Left forelimb (tissue), 1 donor: ENCODE measurements at regions not wholly inside any gene's neighbourhood (a gene's known extent, or its start where the extent isn't known, plus 50 kb on each side); places are given as distances from the start of the nearest gene placed in this dataset.
"Not testable (repeated sequence)": the region's sequence is repeated elsewhere in the genome, so short reads cannot be mapped to it uniquely, and the experiment has no call there.

Source experiments
- DNase-seq: peaks from one replicate; pipeline ENCODE4 v3.0.0-alpha.2; 2018; ENCODE audit warnings: low spot score

DNA sequence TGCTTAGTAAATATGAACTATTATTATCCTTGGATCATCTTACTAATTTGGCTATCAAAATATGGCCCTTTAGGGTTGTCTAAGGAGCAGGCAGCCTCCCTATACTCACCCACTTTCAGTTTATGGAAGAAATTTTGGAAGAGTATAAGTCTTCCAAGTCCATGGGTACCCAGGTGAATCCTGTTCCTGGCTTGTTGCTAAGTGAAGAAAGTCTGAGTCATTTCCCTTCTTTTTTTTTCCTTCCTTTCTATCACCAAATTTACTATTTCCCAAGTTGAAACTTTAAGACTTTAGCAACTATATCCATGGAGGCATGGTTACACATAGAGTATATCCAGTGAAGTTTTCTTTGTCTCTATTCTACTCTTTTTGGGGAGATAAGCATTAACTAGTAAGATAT, 184.0 kb upstream of the ACTBL2 start:
- DNase-seq: no peak

DNA sequence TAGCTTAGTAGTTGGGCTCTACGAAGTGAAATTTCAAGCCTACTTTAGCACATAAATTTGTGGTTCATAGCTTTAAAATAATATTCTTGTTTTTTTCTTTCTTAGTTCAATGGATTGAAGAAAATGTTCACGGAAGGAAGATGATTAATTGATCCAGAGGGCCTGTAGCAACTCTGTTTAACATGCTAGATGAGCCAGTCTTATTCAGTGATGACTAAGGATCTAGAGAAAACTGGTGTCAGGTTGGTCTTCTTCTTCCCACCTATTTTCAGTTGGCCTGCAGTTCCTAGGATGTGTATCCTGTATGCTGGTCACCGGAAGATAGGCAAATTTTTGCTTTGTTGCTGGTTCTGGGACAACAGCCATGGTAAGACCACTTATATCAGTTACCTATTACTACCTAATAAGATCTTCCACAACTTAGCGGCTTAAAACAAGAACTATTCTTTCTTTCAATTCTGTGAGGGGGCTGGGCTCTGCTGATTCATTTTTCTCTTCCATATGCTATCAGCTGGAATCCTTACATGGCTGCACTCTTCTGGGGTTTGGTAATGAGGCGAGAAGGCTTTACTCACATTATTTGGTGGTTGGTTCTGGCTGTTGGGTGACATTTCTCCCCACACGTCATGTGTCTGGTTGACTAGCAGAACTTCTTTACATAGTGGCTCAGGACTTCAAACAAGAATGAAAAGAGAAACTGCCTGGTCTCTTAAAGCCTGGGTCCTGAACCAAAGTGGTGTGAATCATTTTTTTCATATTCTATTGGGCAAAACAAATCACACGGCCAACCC, 182.7 kb upstream of the ACTBL2 start:
- no peak for DNase-seq

DNA sequence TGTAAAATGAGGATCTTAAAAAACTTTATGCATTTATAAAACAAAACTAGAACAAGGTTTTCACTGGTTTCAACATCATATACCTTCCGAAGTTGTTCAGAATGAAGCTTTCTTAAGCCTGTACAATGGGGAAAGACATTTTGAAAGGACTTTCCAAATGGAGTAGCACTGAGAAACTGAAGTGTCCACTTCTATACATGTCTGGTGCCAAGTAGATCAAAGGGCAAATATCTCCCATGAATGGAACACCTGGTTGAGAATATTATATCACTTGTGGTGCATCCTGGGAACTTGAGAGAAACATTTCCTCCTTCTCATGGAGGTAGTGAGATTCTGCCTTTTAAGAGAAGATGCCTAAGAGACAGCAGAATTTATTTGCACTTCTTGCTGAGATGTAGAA, 182.1 kb upstream of the ACTBL2 start:
- DNase-seq: no peak

DNA sequence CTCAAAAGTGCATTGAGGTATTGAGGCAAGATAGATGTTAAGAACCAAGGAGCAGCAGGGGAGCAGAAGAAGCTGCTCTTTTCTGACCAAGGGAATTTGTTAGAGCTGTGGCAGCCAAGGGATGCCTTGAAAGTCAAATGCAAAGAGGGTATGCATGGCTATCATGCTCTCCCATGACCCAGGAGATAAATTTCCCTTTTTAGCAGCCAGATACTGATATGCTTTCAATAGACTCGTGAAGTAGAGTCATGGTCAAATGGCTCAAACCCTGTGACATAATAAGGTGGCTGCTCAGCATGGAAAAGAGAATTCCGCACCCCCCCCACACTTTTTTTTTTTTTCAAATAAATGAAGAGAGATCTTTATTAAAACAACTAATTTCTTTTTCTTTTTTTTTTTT, 180.9 kb upstream of the ACTBL2 start:
- DNase-seq: no peak

DNA sequence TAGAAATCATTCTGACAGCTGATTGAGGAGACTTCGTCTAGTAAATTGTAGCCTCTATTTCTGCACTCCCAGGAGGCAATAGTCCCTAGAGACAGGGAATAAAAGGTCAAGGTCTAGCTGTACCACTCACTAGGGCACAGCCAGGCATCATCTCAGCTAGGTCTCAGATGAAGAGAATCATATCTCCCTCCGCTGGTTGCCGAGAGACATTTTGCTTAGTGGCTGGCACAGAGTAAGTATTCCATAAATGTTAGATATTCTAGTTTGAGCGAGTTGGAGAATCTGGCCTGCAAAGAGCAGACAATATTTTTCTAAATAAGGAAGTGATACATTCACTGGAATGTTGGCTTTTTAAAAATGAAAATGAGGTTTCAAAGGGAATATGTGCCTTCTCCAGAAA, 180.4 kb upstream of the ACTBL2 start:
- no peak for DNase-seq

DNA sequence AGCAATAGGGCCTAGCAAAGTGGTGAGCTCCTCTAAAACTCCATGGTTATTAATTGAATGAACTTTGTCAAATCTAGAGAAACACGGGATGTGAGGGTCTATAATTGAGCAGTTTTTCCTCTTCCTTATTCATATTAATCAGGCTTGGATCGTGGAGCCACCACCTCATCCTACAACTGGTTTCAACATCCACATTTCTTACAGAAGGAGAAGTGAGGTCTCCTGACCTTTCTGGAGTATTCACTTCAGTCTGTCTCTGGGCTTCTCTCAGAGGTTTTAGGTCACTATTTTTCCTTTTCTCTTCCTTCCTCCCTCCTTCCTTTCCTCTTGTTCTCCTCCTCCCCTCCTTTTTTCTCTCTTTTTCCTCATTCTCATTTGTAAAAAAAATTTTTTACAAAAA, 177.3 kb upstream of the ACTBL2 start:
- no peak for DNase-seq

DNA sequence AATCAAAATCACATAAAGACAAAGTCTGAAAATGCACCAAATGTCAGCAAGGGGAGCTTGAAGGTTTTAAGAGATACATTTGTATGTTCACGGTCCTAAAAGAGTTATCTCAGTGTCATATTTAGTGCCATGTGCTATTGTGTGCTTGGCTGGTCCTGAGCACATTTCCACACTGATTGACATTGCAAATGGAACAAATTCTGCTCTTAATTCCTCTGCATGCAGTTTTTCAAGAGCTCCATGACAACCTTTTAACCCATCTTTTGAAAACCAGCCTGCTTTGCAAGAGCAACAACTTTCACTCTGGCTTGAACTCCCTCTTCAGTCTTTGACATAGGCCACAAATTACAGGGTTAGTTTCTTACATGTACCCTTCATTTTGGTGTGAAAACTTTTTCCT, 175.4 kb upstream of the ACTBL2 start:
- no peak for DNase-seq

DNA sequence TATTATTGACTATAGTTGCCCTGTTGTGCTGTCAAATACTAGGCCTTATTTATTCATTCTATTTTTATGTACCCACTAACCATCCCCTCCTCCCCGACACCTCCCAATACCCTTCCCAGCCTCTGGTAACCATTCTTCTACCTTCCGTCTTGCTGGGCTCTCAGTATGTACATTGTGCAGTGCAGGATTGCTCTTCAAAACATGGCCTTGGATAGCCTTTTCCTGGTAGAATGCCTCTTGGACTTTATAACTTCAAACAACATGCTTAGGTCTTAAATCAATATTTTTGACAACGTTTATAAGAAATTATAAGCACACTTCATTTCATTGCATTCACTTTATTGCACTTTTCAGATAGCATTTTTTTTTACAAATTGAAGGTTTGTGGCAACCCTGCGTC, 172.6 kb upstream of the ACTBL2 start:
- DNase-seq: no peak

DNA sequence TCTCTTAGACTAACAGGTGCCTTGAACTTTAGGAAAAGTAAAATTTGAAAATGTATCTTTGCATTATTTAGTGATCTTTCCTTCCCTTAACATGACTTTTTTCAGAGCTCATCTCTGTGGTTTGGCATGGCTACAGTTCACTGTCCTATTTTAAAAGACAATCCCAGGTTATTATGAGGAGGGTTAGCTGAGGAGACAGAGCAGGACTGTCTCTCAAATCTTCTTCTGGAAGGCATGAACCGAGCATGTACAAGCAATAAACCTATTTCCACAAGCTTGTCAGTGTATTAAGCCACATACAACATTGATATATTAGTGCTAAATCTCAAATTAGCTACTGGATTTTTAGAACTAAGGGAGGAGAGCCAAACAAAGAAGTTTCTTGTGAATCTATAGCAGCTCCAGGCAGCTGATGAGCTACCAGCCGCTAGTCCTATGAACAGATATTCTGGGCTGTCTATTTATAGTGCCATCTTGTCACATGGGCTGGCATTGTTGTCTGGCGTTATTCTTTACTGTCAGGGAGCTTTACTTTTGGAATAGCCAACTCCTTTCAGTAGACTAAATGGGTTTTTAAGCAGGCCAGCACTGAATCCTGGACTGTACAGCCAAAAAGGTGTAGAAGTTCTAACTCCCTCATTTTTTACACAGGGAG, 171.2 kb upstream of the ACTBL2 start:
- DNase-seq: no peak

DNA sequence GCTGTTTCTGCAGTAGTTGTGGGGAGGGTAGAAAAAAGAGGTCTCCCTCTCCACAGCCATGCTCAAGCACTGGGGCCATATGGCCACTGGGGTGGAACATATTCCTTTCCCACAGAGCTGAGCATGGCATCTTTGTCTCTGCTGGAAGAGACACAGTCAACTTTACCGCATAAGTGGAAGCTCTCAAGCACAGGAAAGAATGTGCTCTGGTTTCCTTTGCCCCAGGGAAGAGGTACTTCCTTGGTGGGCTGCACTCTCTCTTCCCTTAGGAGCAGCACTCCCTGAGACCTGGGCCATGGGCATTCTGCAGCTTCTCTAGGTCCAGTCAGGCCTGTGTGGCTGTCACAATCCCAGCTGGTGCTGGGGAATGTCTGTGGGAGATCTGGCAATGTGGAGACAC, 168.5 kb upstream of the ACTBL2 start:
- no peak for DNase-seq

DNA sequence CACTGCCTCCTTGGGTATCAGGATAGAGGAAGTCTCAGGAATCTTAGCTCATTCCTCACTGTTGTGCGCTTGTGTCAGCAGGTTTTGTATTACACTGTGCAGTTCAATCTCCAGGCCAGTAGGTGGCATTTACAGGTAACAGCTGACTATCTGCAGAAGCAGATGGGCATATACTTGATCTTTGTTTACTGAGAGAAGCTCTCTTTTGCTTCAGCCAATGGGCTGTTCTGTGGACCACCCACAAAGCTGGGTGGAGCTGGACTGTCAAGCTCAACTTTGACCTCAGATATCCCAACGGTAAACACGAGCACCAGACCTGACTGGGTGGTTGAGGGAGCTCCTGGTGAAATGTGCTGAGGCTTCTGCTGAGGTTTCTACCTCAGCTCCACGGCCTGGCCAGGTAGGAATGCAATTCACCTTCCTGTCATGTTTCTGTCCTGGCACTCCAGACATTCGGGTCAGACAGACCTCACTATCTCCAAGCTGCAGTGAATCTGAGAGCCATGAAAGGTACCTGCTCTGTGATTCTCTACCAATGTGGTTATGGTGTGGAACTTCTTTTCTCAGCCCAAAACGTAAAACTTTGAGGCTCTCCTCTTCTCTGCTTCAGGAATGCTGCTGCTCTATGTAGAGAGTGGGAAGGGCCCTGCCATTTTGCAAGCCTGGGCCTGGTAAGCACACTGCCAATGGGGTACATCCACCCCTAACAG, 167.9 kb upstream of the ACTBL2 start:
- no peak for DNase-seq

DNA sequence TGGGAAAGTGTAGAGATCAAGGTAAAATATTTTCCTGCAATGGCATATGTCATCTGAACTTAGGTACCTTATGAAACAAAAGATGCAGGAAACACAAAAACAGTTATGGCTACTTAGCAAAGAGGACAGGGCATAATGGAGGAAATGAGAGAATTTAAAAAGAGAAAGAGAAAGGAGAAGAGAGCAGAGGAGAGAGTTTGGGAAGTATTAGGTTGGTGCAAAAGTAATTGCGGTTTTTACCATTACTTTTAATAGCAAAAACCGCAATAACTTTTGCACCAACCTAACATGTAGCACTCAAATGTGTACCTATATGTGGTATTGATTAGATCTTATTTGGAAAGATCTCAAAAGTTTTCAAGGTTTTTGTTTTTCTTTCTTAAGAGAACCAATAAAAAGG, 160.1 kb upstream of the ACTBL2 start:
- no peak for DNase-seq

DNA sequence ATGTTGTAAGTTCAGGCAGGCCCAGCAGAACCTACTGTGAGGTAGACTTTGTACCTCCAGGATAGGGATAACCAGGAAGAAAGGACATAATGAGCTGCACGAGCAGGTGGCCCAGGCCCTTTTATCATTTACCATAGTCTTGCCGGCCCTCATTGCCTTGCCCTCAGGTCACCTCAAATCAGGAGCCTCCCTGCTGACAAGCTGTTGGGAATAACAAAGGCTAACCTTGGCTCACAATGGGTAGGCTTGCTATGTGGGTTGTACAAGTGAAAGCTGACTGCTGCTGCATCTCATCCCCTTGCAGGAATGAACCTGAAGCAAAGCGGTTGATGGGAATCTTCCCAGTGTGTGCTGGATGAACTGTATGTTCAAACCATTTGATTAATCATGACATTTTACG, 159.5 kb upstream of the ACTBL2 start:
- DNase-seq: no peak

DNA sequence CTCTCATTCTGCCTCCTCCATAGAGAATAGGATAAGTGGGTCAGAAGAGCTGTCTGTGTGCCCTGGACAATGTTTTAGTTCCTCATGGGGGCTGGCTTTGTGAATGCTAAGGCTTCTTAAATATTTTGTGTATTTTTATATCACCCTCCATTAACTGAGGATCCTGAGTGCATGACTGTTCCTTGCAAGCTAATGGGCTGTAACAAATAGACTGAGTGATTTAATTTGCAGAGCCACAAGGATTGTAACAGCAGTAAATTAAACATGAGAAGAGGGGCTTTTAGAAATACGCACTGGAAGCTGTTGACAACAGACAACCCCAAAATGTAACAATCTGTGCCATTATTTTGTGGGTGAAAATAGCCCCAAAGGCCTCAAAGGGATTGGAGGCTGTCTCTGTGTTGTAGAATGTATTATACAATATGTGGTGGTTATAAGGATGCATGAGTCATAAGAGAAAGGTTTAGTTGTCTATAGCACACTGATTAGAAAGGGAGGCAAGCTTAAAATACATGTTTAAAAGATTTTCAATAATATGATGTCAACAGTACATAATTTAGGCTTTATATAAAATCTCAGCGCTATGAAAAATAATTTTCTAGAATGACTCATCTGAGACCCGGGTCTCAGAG, 152.7 kb upstream of the ACTBL2 start:
- no peak for DNase-seq

DNA sequence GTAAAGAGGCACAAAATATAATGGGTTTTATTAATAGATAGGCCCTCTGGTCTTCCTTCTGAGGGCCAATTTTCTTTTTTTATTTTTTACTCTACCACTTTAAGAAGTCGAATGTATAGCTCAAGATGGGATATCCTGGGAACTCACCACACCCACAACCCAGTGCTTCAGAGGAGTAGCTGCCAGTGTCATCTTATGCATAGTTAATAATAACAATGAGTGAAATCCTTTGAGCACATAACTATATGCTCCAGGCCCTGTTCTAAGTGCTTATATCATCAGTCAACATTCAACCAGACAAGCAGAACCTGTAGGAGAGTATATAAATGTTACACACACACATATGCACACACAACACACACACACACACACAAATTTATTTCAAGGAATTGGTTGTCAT, 150.3 kb upstream of the ACTBL2 start:
- DNase-seq: no peak

DNA sequence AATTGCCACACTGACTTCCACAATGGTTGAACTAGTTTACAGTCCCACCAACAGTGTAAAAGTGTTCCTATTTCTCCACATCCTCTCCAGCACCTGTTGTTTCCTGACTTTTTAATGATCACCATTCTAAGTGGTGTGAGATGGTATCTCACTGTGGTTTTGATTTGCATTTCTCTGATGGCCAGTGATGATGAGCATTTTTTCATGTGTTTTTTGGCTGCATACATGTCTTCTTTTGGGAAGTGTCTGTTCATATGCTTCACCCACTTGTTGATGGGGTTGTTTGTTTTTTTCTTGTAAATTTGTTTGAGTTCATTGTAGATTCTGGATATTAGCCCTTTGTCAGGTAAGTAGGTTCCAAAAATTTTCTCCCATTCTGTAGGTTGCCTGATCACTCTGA, 148.5 kb upstream of the ACTBL2 start:
- not testable (repeated sequence) for DNase-seq

DNA sequence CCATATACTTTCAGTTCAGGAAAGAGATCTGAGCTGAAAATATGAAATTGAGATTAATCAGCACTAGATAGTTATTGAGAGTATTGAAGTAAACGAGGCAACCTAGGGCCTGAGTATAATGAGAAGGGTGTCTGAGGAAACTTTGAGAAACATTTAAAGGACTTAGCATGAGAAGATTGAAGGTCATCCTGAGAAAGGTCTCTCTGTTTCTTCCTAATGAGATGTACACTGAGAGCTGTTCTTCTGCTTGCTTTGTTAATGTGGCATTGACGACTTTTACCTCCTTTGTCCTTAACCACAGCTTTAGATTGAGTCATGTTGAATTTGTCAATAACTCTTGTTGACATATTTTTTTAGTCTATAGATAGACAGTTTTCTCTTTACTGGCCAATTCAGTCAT, 145.1 kb upstream of the ACTBL2 start:
- DNase-seq: no peak

DNA sequence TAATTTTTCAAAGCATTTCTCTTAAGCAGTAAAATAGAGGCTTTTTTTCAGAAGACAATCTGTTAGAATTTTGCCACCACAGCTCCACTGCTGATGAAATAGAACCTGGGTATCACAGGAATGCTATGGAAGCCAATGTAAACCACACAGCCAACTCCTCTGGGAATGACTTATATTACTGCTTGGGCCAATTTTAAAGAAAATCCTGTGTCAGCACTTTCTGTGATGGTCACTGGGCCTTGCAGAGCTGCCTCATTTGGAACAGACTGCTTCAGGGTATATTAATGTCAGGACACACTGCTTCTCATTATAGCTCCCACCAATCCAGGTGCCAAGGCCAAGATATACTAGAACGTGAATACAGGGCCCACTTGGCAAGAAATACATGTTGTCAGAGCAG, 144.1 kb upstream of the ACTBL2 start:
- DNase-seq: no peak

DNA sequence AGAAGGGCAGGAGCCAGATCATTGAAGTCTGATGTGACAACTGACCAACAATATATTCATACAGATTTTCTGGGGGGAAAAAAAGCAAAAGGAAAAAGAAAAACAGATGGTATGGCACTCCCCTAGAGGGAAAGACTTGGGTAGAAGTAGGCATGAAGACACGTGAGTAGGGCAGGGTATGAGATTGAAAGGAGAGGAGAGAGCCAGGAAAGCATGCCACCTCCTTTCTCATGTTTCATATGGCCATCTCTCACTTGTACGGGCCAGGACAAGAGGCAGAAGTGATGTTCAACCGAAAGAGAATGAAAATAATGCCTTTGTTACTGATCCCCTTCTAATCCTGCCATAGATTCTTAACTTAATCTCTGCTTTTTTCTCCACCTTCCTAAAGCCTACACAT, 139.0 kb upstream of the ACTBL2 start:
- no peak for DNase-seq

DNA sequence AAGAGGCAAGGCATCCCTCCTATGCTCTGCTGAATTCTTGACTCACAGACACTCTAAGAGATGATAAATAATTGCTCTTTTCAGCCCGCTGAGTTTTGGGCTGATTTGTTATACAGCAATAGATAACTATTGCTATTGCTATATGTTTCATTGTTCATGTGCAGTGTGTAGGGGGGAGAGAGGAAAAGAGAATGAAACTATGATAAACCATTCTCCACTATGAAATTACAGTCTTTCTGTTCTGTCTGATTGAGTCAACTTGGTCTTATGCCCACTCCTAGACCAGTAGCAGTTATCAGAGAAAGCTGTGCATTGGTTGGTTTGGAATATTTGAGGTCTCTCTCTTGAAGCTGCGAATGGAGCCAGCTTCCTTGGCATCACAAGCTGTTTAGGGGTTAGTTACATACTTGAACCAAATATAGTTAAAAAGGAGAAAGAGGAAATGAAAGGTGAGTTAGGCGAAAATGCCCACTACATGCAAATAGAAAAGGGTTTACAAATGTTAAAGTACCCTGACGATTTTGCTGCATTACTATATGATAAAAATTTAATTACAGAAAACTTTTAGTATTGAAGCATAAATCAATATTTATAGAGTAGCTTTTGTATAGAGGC, 136.3 kb upstream of the ACTBL2 start:
- DNase-seq: no peak

DNA sequence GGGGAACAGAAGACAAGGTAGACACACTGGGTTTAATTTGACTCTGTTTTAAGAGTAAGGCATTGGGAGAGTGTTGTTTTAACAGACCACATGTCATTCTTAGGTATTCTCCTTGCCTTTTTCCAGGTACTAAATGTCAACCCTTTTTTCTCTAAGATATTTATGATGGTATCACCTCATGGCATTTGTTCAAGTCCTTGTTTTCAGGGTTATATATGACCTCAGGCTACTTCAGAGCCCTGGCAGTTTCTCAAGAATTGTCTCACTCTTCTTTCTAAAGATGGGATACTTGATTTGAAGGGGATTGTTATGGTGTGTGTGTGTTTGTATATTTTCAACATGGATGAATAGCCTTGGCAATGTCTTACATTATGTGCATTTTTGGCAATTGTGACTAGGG, 131.1 kb upstream of the ACTBL2 start:
- DNase-seq: no peak

DNA sequence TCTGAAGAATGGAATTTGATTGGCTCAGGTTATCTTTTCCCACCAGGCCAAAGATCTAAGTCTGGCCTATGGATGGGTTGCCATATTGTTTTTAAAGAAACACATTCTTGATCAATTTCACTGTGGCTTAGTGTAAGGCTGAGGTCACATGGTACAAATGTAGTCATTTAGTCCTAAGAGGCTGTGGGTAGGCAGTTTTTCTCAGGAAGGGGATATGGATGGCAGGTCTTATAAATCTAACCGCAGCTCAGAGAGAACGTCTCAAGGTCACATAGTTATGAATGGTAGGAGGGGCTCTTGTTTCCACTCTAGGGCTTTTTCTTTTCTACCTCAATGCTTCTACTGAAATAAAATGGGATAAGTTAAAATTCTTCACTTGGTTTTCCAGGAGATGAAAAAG, 128.6 kb upstream of the ACTBL2 start:
- DNase-seq: no peak
